Tibial nerve (tissue), 4 donors: ENCODE measurements at regions not wholly inside any gene's neighbourhood (a gene's known extent, or its start where the extent isn't known, plus 50 kb on each side); places are given as distances from the start of the nearest gene placed in this dataset.

Experiments used
- CTCF ChIP-seq, 5 experiments: fragments of 200-600 bp in 3 of 5; fragments of 450-650 bp in 2 of 5; sonication (generic) in 3 of 5; IDR thresholded peaks; one replicate each; pipeline ENCODE4 v1.5.1; 2016 to 2019; ENCODE audit warnings: antibody characterized with exemption in 5 of 5, mild to moderate bottlenecking in 3 of 5, moderate library complexity in 2 of 5
- EP300 ChIP-seq, 2 donors: sonication (generic); formaldehyde crosslinking; IDR thresholded peaks; one replicate each; pipeline ENCODE4 v1.6.1; 2017; ENCODE audit warnings: antibody characterized with exemption in 2 of 2, mild to moderate bottlenecking in 1 of 2
- POLR2A ChIP-seq, 2 donors: fragments of 450-650 bp; IDR thresholded peaks; one replicate each; pipeline ENCODE4 v1.6.1; 2017; ENCODE audit warnings: antibody characterized with exemption in 2 of 2, mild to moderate bottlenecking in 2 of 2, moderate library complexity in 2 of 2

- TF ChIP-seq CTCF (IDR thresholded peaks at IDR 0.05) = no peak
- TF ChIP-seq EP300 (IDR thresholded peaks at IDR 0.05) = no peak
- TF ChIP-seq POLR2A (IDR thresholded peaks at IDR 0.05) = no peak
These were observed 327.9 kb upstream of the PROX1 start for GRCh38 chr1:213659580-213660547.
